Neural cell (in vitro differentiated cells): ENCODE measurements at regions not wholly inside any gene's neighbourhood (a gene's known extent, or its start where the extent isn't known, plus 50 kb on each side); places are given as distances from the start of the nearest gene placed in this dataset.

Source experiments
- CTCF ChIP-seq: fragments of 450-650 bp; IDR thresholded peaks from 2 replicates; pipeline ENCODE4 v1.5.1; 2014; ENCODE audit warnings: antibody characterized with exemption, mild to moderate bottlenecking, moderate library complexity; ENCODE audit not compliant: poor library complexity, severe bottlenecking
- EP300 ChIP-seq: fragments of 450-650 bp; conservative IDR thresholded peaks from 2 replicates; pipeline ENCODE4 v1.6.1; 2014; ENCODE audit warnings: antibody characterized with exemption, mild to moderate bottlenecking, moderate library complexity; ENCODE audit not compliant: poor library complexity, severe bottlenecking
- EZH2 ChIP-seq: fragments of 200-600, 300-800 bp; shearing (Covaris generic), sonication (generic); IDR thresholded peaks from 2 replicates; pipeline ENCODE4 v1.6.1; 2014; ENCODE audit warnings: antibody characterized with exemption, low read length, borderline replicate concordance, mild to moderate bottlenecking; ENCODE audit not compliant: insufficient read depth, poor library complexity, severe bottlenecking
- MXI1 ChIP-seq: fragments of 450-650 bp; conservative IDR thresholded peaks from 2 replicates; pipeline ENCODE4 v1.6.1; 2014; ENCODE audit warnings: antibody characterized with exemption, mild to moderate bottlenecking; ENCODE audit not compliant: poor library complexity, severe bottlenecking
- POLR2AphosphoS5 ChIP-seq: IDR thresholded peaks from 2 replicates; pipeline ENCODE4 v1.6.1; 2012
- SMC3 ChIP-seq: fragments of 450-650 bp; conservative IDR thresholded peaks from 2 replicates; pipeline ENCODE4 v1.6.1; 2014; ENCODE audit warnings: antibody characterized with exemption, mild to moderate bottlenecking, moderate library complexity; ENCODE audit not compliant: poor library complexity
- TAF1 ChIP-seq: IDR thresholded peaks from 2 replicates; pipeline ENCODE4 v1.6.1; 2012; ENCODE audit warnings: low read depth
- TF ChIP-seq, protein P1 (sequence below): IDR thresholded peaks from 2 replicates; pipeline ENCODE4 v1.6.1; 2012; ENCODE audit warnings: borderline replicate concordance

GRCh38 chr3:152011812-152012735 is 138.6 kb downstream of the SUCNR1 start:
- TF ChIP-seq CTCF: no peak
- TF ChIP-seq TAF1: no peak
- no peak for TF ChIP-seq POLR2AphosphoS5
- TF ChIP-seq, protein P1, sequence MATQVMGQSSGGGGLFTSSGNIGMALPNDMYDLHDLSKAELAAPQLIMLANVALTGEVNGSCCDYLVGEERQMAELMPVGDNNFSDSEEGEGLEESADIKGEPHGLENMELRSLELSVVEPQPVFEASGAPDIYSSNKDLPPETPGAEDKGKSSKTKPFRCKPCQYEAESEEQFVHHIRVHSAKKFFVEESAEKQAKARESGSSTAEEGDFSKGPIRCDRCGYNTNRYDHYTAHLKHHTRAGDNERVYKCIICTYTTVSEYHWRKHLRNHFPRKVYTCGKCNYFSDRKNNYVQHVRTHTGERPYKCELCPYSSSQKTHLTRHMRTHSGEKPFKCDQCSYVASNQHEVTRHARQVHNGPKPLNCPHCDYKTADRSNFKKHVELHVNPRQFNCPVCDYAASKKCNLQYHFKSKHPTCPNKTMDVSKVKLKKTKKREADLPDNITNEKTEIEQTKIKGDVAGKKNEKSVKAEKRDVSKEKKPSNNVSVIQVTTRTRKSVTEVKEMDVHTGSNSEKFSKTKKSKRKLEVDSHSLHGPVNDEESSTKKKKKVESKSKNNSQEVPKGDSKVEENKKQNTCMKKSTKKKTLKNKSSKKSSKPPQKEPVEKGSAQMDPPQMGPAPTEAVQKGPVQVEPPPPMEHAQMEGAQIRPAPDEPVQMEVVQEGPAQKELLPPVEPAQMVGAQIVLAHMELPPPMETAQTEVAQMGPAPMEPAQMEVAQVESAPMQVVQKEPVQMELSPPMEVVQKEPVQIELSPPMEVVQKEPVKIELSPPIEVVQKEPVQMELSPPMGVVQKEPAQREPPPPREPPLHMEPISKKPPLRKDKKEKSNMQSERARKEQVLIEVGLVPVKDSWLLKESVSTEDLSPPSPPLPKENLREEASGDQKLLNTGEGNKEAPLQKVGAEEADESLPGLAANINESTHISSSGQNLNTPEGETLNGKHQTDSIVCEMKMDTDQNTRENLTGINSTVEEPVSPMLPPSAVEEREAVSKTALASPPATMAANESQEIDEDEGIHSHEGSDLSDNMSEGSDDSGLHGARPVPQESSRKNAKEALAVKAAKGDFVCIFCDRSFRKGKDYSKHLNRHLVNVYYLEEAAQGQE: no peak
- TF ChIP-seq EZH2: no peak
- no peak for TF ChIP-seq EP300
- no peak for TF ChIP-seq MXI1
- no peak for TF ChIP-seq SMC3
